ENCODE measurements at regions not wholly inside any gene's neighbourhood (a gene's known extent, or its start where the extent isn't known, plus 50 kb on each side); places are given as distances from the start of the nearest gene placed in this dataset.
"Not testable (repeated sequence)": the region's sequence is repeated elsewhere in the genome, so short reads cannot be mapped to it uniquely, and the experiment has no call there.

DNA sequence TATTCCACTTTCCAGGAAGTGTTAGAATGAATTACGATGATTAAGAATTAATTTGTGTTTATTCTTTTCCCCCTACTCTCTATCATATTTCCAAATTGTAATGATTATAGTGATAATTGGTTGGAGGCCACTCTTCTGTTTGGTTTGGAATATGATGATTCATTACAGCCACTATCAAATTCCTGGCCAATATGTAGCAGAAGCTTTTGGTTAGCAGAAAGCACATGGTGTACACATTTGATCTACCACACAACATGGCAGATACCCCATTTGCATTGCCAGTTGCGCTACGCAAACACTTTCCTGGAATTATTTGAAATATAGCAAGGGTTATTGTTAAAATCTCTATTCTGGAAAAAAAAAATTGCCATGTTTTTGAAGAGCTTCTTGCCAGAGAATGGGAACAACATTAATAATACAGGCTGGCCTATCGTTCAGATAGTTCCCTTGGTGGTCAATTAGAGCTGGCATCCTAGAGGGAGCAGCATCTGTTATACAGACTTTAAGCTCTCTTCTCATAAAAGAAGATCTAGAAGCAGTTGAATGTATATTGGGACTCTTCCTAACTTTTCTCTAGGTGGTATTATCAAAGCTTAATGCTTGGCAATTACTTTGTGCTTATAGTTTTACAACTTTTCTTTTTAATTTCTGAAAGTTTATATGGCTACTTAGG, 455.0 kb upstream of the ACTBL2 start:
- no peak overlapping the region for H3K27ac Mint-ChIP-seq
- H3K36me3 Mint-ChIP-seq, result no peaks in the 10 kb centered on the region
- ATAC-seq (no peak), DNase-seq (no peak)
- peaks cover 5% of the 10 kb centered on the region for H3K9me3 Mint-ChIP-seq (ENCODE audit: low read depth)
- CTCF ChIA-PET, result interaction anchor here (0.7 kb wide), 1 partner anchor 225 kb away, joined by 3 read pairs; no protein-coding TSS in a partner anchor
- H3K4me3 Mint-ChIP-seq, result no peak overlapping the region
- no peaks in the 10 kb centered on the region for H3K4me1 Mint-ChIP-seq
- no peaks in the 10 kb centered on the region for H3K27me3 Mint-ChIP-seq

DNA sequence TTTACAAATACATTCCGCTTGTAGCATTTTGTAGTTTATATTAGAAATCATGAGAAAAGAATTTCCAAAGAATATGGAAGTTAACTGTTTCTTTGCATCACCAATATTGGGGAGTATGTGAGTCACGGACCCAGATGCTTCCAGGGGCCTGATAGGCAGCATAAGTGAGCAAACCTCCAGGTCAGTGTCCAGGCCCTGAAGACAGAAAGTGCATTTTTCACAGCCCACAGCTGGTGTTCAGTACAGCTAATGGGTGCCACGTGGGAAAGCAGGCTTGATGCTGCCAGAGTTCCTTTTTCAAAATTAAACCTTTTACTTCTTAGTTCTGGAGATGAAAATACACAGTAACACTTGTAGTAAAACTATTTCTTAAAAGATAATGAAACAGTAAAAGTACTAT, 454.4 kb upstream of the ACTBL2 start:
- no peak overlapping the region for H3K27ac Mint-ChIP-seq
- H3K9me3 Mint-ChIP-seq (ENCODE audit: low read depth), result peaks cover 5% of the 10 kb centered on the region
- no peaks in the 10 kb centered on the region for H3K36me3 Mint-ChIP-seq
- CTCF ChIA-PET, result no interaction called here
- no peak overlapping the region for H3K4me3 Mint-ChIP-seq
- ATAC-seq (no peak), DNase-seq (no peak)
- H3K4me1 Mint-ChIP-seq, result no peaks in the 10 kb centered on the region
- no peaks in the 10 kb centered on the region for H3K27me3 Mint-ChIP-seq

DNA sequence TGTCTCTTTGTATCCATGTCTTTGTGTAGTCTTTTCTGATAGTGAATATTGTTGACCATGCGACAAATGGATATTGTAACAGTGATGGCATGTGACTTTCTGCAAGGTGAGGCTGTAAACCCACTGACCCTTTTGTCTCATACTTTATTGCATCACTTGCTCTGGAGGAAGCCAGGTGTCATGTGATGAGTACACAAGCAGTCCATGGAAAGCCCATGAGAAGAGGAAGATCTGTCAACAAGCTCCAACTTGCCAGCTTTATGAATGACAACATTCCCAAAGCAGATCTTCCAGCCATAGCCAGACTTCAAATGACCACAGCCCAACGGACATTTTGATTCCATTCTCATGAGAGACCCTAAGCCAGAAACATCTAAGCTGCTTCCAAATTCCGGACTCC, 450.1 kb upstream of the ACTBL2 start:
- H3K4me3 Mint-ChIP-seq, result no peak overlapping the region
- no peaks in the 10 kb centered on the region for H3K36me3 Mint-ChIP-seq
- peaks cover 5% of the 10 kb centered on the region for H3K9me3 Mint-ChIP-seq (ENCODE audit: low read depth)
- DNase-seq (no peak), ATAC-seq (no peak)
- H3K4me1 Mint-ChIP-seq, result no peaks in the 10 kb centered on the region
- no peak overlapping the region for H3K27ac Mint-ChIP-seq
- CTCF ChIA-PET, result no interaction called here
- no peaks in the 10 kb centered on the region for H3K27me3 Mint-ChIP-seq

DNA sequence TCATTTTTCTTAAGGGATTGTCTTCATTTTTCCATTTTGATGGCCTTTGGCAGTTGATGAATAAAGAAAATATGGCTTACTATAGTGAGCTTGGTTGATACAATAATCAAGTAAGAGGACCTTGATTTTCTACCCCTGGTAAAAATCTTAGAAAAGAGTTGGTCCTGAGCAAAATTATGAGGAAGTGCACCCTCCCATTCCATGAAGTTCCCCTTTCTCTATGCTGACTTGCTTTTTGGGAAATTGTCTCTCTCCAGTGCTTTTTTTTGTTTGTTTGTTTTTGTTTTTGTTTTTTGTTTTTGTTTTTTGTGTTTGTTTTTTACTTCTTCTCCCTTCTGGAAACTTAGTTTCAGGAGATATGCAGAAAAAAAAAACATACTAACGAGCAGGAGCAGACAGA, 449.2 kb upstream of the ACTBL2 start:
- no peaks in the 10 kb centered on the region for H3K4me1 Mint-ChIP-seq
- CTCF ChIA-PET, result no interaction called here
- no peak for DNase-seq

DNA sequence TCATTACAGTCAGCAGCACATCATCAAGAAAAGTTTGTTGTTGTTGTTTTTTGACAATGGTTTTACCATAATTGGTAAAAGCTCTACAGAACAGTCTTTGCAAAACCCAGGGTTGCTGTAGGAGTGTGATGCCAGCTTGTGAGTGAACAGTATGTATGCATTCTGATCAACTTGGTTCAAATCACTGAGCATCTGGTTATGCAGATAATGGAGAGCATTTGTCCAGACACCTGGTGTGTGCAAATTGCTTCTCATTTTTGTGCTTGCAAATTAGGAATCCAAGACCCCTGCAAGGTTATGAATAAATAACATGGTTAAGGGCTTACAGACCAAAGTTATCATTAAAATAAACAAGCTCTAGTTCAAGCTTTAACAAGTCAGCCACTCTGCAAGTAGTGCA, 448.7 kb upstream of the ACTBL2 start:
- H3K4me3 Mint-ChIP-seq, result no peak overlapping the region
- H3K36me3 Mint-ChIP-seq, result no peaks in the 10 kb centered on the region
- no peaks in the 10 kb centered on the region for H3K27me3 Mint-ChIP-seq
- no peaks in the 10 kb centered on the region for H3K4me1 Mint-ChIP-seq
- CTCF ChIA-PET, result no interaction called here
- ATAC-seq (no peak), DNase-seq (no peak)
- H3K9me3 Mint-ChIP-seq (ENCODE audit: low read depth), result peaks cover 5% of the 10 kb centered on the region
- no peak overlapping the region for H3K27ac Mint-ChIP-seq

More for the DNA sequence above, 449.2 kb upstream of the ACTBL2 start:
- Mint-ChIP-seq H3K4me3 (no peak overlapping the region), H3K36me3 (no peaks in the 10 kb centered on the region), H3K27me3 (no peaks in the 10 kb centered on the region), H3K27ac (no peak overlapping the region), H3K9me3 (ENCODE audit: low read depth) (peaks cover 5% of the 10 kb centered on the region)
- ATAC-seq, result no peak

DNA sequence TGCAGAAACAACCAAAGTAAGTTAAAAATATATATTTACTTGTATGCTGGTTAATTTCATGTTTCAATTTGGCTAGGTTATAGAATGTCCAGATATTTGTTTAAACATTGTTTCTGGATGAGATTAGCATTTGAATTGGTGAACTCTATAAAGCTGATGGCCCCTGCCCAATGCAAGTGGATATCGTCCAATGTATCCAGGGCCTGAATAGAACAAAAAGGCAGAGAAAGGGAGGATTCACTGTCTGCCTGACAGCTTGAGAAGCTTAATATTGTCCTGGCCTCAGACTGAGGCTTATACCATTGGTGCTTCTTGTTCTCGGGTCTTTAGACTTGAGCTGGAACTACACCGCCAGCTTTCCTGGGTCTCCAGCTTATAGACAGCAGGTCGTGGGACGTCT, 446.7 kb upstream of the ACTBL2 start:
- Mint-ChIP-seq H3K4me3 (no peak overlapping the region), H3K36me3 (no peaks in the 10 kb centered on the region), H3K9me3 (ENCODE audit: low read depth) (peaks cover 7% of the 10 kb centered on the region), H3K27me3 (no peaks in the 10 kb centered on the region), H3K27ac (no peak overlapping the region), H3K4me1 (no peaks in the 10 kb centered on the region)
- DNase-seq (no peak), ATAC-seq (no peak)
- CTCF ChIA-PET, result no interaction called here

DNA sequence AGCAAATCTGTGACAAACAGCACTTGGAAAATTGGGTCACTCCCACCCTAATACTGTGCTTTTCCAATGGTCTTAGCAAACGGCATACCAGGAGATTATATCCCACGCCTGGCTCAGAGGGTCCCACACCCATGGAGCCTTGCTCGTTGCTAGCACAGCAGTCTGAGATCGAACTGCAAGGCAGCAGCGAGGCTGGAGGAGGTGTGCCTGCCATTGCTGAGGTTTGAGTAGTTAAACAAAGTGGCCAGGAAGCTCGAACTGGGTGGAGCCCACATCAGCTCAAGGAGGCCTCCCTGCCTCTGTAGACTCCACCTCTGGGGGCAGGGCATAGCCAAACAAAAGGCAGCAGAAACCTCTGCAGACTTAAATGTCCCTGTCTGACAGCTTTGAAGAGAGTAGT, 440.5 kb upstream of the ACTBL2 start:
- H3K36me3 Mint-ChIP-seq; CTCF ChIA-PET; H3K4me1 Mint-ChIP-seq; H3K4me3 Mint-ChIP-seq; H3K27ac Mint-ChIP-seq; DNase-seq; ATAC-seq; H3K27me3 Mint-ChIP-seq; H3K9me3 Mint-ChIP-seq (ENCODE audit: low read depth): not testable (repeated sequence)

DNA sequence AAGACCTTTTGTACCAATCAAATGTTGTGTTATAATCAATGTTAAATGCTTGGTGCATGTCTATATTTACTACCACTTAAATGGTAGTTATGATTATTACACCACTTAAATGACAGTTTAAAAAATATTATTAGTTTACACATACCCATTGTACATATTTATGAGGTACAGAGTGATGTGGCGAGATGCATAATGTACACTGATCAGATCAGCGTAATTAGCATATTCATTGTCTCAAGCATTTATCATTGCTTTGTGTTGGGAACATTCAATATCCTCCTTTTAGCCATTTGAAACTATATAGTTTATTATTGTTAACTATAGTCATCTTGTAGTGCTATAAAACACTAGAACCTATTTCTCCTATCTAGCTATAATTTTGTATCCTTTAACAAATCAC, 434.4 kb upstream of the ACTBL2 start:
- CTCF ChIA-PET, result no interaction called here
- no peak for ATAC-seq
- Mint-ChIP-seq H3K9me3 (ENCODE audit: low read depth) (peaks cover 1% of the 10 kb centered on the region), H3K27ac (no peak overlapping the region), H3K36me3 (no peaks in the 10 kb centered on the region), H3K4me3 (no peak overlapping the region), H3K4me1 (no peaks in the 10 kb centered on the region), H3K27me3 (no peaks in the 10 kb centered on the region)
- DNase-seq, result no peak

DNA sequence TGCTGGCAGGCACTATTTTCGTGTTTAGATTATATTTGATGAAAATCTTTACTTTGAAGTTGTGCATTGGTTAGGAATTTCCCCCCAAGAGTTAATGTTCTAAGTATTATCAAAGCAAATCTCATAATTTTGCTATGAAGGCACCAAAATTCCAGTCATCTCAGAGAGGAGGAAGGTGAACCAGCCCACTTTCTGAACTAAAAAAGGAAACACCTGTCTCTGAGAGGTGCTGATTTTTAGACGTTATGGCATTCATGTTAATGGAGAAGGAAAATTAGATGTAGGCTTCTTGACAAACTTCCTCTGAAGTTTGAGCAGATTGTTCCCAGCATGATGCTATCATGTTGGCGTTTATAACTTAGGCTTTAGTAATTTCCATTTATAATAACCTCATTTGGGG, 432.9 kb upstream of the ACTBL2 start:
- Mint-ChIP-seq H3K4me3 (no peak overlapping the region), H3K27me3 (no peaks in the 10 kb centered on the region), H3K36me3 (no peaks in the 10 kb centered on the region), H3K9me3 (ENCODE audit: low read depth) (no peaks in the 10 kb centered on the region), H3K27ac (no peak overlapping the region), H3K4me1 (no peaks in the 10 kb centered on the region)
- DNase-seq, result no peak
- CTCF ChIA-PET, result no interaction called here
- no peak for ATAC-seq

DNA sequence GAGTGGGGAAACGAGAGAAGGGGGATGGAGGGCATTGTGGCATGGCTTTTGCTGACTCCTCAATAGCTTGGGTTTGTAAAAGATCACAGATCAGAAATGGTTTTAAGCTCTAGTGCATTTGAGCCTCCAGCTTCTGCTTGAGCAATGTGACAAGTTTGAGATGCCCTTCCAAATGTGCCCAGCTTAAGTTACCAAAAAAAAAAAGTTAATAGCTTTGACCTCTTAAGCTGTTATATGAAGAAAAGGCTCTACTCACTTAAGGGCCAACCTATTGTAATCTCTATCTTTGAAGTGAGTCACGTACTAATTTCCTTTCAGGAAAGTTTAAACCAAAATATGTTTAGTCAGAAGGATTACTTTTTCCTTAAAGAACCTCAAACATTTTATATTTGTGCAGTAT, 428.8 kb upstream of the ACTBL2 start:
- CTCF ChIA-PET, result no interaction called here
- Mint-ChIP-seq H3K9me3 (ENCODE audit: low read depth) (no peaks in the 10 kb centered on the region), H3K36me3 (no peaks in the 10 kb centered on the region), H3K4me1 (no peaks in the 10 kb centered on the region), H3K27ac (no peak overlapping the region), H3K27me3 (no peaks in the 10 kb centered on the region), H3K4me3 (no peak overlapping the region)
- DNase-seq, result no peak
- ATAC-seq, result no peak

DNA sequence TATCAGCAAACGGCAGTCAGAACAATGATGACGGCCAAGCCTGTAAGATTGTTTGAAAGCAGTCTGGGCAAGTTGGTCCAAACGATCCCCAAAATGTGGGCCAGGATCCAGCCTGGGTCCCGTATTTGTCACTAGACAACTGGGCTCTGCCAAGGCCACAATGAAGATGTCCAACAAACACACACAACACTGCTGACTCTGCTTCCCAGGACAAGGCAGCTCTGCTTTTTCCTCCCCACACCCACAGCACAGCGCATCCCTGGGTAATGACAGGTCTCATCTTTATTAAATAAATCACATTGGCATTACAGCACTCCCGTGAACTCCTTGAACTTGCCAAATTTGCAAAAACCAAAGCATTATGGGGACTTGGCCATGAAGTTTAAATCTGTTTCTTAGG, 424.1 kb upstream of the ACTBL2 start:
- Mint-ChIP-seq H3K9me3 (ENCODE audit: low read depth) (no peaks in the 10 kb centered on the region), H3K27me3 (no peaks in the 10 kb centered on the region), H3K27ac (no peak overlapping the region), H3K36me3 (no peaks in the 10 kb centered on the region), H3K4me3 (no peak overlapping the region), H3K4me1 (no peaks in the 10 kb centered on the region)
- ATAC-seq, result no peak
- no peak for DNase-seq
- CTCF ChIA-PET, result no interaction called here

DNA sequence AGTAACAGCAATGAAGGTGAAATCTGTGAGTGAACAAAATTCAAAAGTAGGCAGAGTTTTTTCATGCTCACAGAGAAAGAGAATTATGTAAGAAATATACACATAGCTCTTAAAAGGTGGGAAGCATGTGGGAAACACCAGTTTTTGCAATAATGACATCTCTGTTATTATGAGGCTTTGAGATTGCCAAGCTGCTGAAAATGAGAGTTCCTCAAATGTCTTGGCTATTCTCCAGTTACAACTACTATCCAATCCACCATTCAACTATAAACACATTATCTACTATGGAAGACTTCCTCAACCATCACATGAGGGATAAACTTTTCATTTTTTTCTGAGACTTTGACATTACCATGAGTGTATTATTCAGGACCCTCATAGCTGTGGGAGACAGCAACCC, 420.8 kb upstream of the ACTBL2 start:
- H3K9me3 Mint-ChIP-seq (ENCODE audit: low read depth), result no peaks in the 10 kb centered on the region
- H3K27me3 Mint-ChIP-seq, result no peaks in the 10 kb centered on the region
- no peaks in the 10 kb centered on the region for H3K36me3 Mint-ChIP-seq
- H3K4me3 Mint-ChIP-seq, result no peak overlapping the region
- no peaks in the 10 kb centered on the region for H3K4me1 Mint-ChIP-seq
- ATAC-seq, result no peak
- no peak for DNase-seq
- H3K27ac Mint-ChIP-seq, result no peak overlapping the region
- CTCF ChIA-PET, result no interaction called here

DNA sequence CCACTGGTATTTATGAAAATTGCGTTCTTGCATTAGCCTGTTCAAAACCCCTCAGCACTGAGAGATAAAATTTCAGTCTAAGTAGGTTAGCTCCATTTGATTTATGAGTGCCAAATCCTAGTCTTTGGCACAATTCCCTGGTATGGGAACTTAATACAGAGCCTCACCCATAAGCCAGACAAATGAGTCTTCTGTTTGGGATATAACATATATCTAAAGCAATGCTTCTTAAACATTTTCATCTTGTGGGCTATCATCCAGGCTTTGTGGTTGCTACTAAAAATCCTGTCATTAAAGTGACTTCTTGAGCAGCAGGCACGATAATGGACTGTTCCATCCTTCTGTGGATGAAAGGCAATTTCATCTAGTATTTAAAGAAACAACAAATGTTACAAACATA, 419.5 kb upstream of the ACTBL2 start:
- H3K27ac Mint-ChIP-seq, result no peak overlapping the region
- ATAC-seq, result no peak

DNA sequence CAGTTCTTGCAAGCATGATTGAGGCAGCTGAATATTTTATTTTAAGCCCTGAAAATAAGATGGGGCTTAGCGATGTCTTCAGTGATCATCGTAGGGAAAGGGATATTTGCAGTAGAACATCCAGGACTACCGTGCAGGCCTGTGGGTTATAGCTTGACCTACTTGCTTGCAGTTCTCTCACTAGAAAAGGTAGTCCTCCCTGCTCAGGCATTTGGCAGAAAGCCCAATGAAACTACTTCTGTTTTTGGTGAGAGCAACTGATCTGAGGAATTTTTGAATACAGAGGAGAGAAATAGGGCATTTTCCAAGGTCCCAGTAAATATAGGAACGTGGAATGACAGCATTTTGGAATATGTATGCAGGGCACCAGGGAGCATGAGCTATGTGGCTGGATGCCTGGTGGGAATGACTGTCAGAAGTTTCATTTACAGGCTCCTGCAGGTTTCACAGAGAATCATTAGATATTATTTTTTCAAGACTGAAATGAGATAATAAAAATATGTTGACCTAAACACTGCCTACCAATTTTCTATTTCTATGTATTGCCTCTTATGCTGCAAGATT, 417.9 kb upstream of the ACTBL2 start:
- no peak overlapping the region for H3K27ac Mint-ChIP-seq
- H3K27me3 Mint-ChIP-seq, result no peaks in the 10 kb centered on the region
- no peaks in the 10 kb centered on the region for H3K9me3 Mint-ChIP-seq (ENCODE audit: low read depth)
- no peak overlapping the region for H3K4me3 Mint-ChIP-seq
- CTCF ChIA-PET, result no interaction called here
- ATAC-seq, result no peak
- DNase-seq, result no peak
- H3K4me1 Mint-ChIP-seq, result no peaks in the 10 kb centered on the region
- no peaks in the 10 kb centered on the region for H3K36me3 Mint-ChIP-seq

More for the DNA sequence above, 419.5 kb upstream of the ACTBL2 start:
- CTCF ChIA-PET, result no interaction called here
- no peaks in the 10 kb centered on the region for H3K27me3 Mint-ChIP-seq
- no peak for DNase-seq
- no peaks in the 10 kb centered on the region for H3K36me3 Mint-ChIP-seq
- no peaks in the 10 kb centered on the region for H3K4me1 Mint-ChIP-seq
- H3K9me3 Mint-ChIP-seq (ENCODE audit: low read depth), result no peaks in the 10 kb centered on the region
- no peak overlapping the region for H3K4me3 Mint-ChIP-seq

DNA sequence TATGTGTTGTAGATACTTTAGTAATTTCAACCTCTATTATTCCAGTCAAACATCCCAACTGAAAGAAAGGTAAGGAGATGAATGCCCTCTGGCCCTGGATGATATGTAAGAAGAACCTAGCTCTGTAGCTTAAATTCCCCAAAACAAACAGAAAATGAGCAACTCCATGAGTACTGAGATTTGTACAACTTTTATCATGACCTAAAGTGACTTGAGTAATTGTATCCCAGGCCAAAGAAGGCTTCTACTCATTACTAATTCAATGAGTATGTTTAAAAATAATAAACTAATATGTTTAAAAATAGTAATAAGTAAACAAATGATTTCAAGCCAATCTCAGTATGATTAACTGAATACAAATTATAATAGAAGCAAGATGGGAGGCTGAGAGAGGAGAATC, 414.0 kb upstream of the ACTBL2 start:
- H3K9me3 Mint-ChIP-seq (ENCODE audit: low read depth), result no peaks in the 10 kb centered on the region
- no peaks in the 10 kb centered on the region for H3K4me1 Mint-ChIP-seq

More for the DNA sequence above, 414.0 kb upstream of the ACTBL2 start:
- Mint-ChIP-seq H3K27ac (no peak overlapping the region), H3K27me3 (no peaks in the 10 kb centered on the region), H3K36me3 (no peaks in the 10 kb centered on the region), H3K4me3 (no peak overlapping the region)
- DNase-seq (no peak), ATAC-seq (no peak)
- CTCF ChIA-PET, result no interaction called here
